Caco-2 (cell line): ENCODE measurements at regions not wholly inside any gene's neighbourhood (a gene's known extent, or its start where the extent isn't known, plus 50 kb on each side); places are given as distances from the start of the nearest gene placed in this dataset.

ENCODE experiments used
- BruUV-seq: library from RNA; stranded (reverse); fragments of 400-500 nt; replicated peaks from 2 replicates; lab custom pipeline; 2021; lab: Mats Ljungman, UMichigan
- CTCF ChIA-PET: fragments of 300-600 bp; sonication (Branson Sonifier 250); formaldehyde crosslinking; loops from one replicate; lab custom pipeline; 2022; ENCODE audit warnings: antibody characterized with exemption; lab: Charles Lee
- POLR2A ChIA-PET: fragments of 300-600 bp; sonication (Branson Sonifier 250); formaldehyde crosslinking; loops from one replicate; lab custom pipeline; 2022; ENCODE audit warnings: antibody characterized with exemption; lab: Charles Lee
- DNase-seq, 2 experiments: peaks; one replicate each; pipeline versions ENCODE4 v3.0.0 to v3.0.0-alpha.2; 2020 to 2022
- H3K27me3 ChIP-seq: replicated peaks from 2 replicates; pipeline ENCODE4 v1.6.0; 2011; ENCODE audit warnings: low read length; ENCODE audit not compliant: control insufficient read depth, insufficient read depth
- H3K36me3 ChIP-seq: 2 replicates; pipeline ENCODE4 v1.5.1; 2011; ENCODE audit warnings: low read length; ENCODE audit not compliant: control insufficient read depth, insufficient read depth
- H3K4me1 ChIP-seq: fragments of 250-450 bp; sonication (Bioruptor Pico); 2 replicates; pipeline ENCODE4 v1.5.1; 2020; ENCODE audit warnings: mild to moderate bottlenecking
- H3K4me3 ChIP-seq: 2 replicates; pipeline ENCODE4 v1.5.1; 2011; ENCODE audit warnings: low read depth, mild to moderate bottlenecking, control low read depth, low read length
- H3K9me3 ChIP-seq: fragments of 250-450 bp; sonication (Bioruptor Pico); 2 replicates; pipeline ENCODE4 v1.5.1; 2020; ENCODE audit warnings: mild to moderate bottlenecking, moderate library complexity
- H3K27ac Mint-ChIP-seq: one replicate; pipeline ENCODE4 v1.8.0; 2022; ENCODE audit warnings: mixed read lengths; ENCODE audit not compliant: unreplicated experiment
- H3K27me3 Mint-ChIP-seq: one replicate; pipeline ENCODE4 v1.8.0; 2022; ENCODE audit warnings: mixed read lengths; ENCODE audit not compliant: insufficient read depth, unreplicated experiment
- H3K36me3 Mint-ChIP-seq: one replicate; pipeline ENCODE4 v1.8.0; 2022; ENCODE audit warnings: mild to moderate bottlenecking, mixed read lengths; ENCODE audit not compliant: insufficient read depth, unreplicated experiment
- H3K4me1 Mint-ChIP-seq: one replicate; pipeline ENCODE4 v1.8.0; 2022; ENCODE audit warnings: low read depth, mixed read lengths; ENCODE audit not compliant: unreplicated experiment
- H3K4me3 Mint-ChIP-seq: one replicate; pipeline ENCODE4 v1.8.0; 2022; ENCODE audit warnings: mild to moderate bottlenecking, moderate library complexity, mixed read lengths; ENCODE audit not compliant: unreplicated experiment
- H3K9me3 Mint-ChIP-seq: one replicate; pipeline ENCODE4 v1.8.0; 2022; ENCODE audit warnings: mixed read lengths; ENCODE audit not compliant: unreplicated experiment
- intact Hi-C: fragments of 100-400 bp; cut with micrococcal nuclease; formaldehyde crosslinking; loops from one replicate; pipeline ENCODE4 v1.10.0; 2022; ENCODE audit not compliant: unreplicated experiment
- TF ChIP-seq, protein P1 (sequence below), 2 experiments: fragments of 200-600 bp in 1 of 2; IDR thresholded peaks; 1 replicate in 1 of 2; 2 replicates in 1 of 2; pipeline versions ENCODE4 v1.5.1 to v1.8.0; 2011 to 2022; ENCODE audit warnings: antibody characterized with exemption in 1 of 2, control low read depth in 1 of 2, inconsistent platforms in 1 of 2, low read depth in 1 of 2, low read length in 1 of 2, mild to moderate bottlenecking in 1 of 2, moderate library complexity in 1 of 2; ENCODE audit not compliant: insufficient read depth in 1 of 2, severe bottlenecking in 1 of 2, unreplicated experiment in 1 of 2

DNA sequence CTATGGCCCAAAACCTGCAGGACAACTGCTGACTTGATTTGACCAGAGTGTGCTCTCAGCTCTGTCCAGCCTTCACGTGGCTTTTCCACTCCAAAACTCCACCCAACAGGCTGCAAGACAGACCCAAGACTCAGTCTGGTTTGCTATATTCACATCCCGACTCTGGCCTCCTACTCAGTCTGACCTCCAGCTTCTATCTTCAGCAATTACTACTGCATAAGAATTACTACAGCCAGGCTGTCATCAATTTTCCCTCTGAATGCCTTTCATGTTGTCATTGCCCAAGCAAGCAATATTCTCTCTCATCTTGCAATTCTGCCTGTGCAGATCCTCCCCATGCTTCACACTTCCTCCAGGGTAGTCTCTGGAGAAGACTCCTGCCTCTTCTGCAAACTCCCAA is 53.6 kb upstream of the GYPC start:
- no peak for DNase-seq
- Histone ChIP-seq H3K4me3 (no peak overlapping the region), H3K27me3 (no peaks in the 10 kb centered on the region), H3K9me3 (peaks cover under 1% of the 10 kb centered on the region; the same call in 1 of the 2 replicates), H3K4me1 (no peaks in the 10 kb centered on the region), H3K36me3 (no peaks in the 10 kb centered on the region)
- H3K9me3 Mint-ChIP-seq = peaks cover 11% of the 10 kb centered on the region
- no TSS peak for BruUV-seq
- H3K4me1 Mint-ChIP-seq = no peaks in the 10 kb centered on the region
- POLR2A ChIA-PET = no interaction called here
- intact Hi-C loops = no loop called here
- H3K27ac Mint-ChIP-seq = no peak overlapping the region
- TF ChIP-seq, protein P1, sequence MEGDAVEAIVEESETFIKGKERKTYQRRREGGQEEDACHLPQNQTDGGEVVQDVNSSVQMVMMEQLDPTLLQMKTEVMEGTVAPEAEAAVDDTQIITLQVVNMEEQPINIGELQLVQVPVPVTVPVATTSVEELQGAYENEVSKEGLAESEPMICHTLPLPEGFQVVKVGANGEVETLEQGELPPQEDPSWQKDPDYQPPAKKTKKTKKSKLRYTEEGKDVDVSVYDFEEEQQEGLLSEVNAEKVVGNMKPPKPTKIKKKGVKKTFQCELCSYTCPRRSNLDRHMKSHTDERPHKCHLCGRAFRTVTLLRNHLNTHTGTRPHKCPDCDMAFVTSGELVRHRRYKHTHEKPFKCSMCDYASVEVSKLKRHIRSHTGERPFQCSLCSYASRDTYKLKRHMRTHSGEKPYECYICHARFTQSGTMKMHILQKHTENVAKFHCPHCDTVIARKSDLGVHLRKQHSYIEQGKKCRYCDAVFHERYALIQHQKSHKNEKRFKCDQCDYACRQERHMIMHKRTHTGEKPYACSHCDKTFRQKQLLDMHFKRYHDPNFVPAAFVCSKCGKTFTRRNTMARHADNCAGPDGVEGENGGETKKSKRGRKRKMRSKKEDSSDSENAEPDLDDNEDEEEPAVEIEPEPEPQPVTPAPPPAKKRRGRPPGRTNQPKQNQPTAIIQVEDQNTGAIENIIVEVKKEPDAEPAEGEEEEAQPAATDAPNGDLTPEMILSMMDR (IDR thresholded peaks at IDR 0.05; ENCODE audit: insufficient read depth in 1 of 2, low read depth in 1 of 2, low read length in 1 of 2, severe bottlenecking in 1 of 2, unreplicated experiment in 1 of 2) = no peak
- H3K4me3 Mint-ChIP-seq = no peak overlapping the region
- no peaks in the 10 kb centered on the region for H3K36me3 Mint-ChIP-seq
- CTCF ChIA-PET = no interaction called here
- H3K27me3 Mint-ChIP-seq = peaks cover 8% of the 10 kb centered on the region
